PC-3 (cell line): ENCODE measurements at regions not wholly inside any gene's neighbourhood (a gene's known extent, or its start where the extent isn't known, plus 50 kb on each side); places are given as distances from the start of the nearest gene placed in this dataset.

Experiments used
- EZH2phosphoT487 ChIP-seq: fragments of 300-600 bp; sonication (generic); IDR thresholded peaks from 2 replicates; pipeline ENCODE4 v1.6.1; 2018; ENCODE audit warnings: mild to moderate bottlenecking, antibody characterized with exemption, low read length, borderline replicate concordance
- TF ChIP-seq, protein P1 (sequence below): fragments of 300-600 bp; sonication (generic); conservative IDR thresholded peaks from 2 replicates; pipeline ENCODE4 v1.5.1; 2017; ENCODE audit warnings: antibody characterized with exemption, low read depth, mild to moderate bottlenecking, low read length

DNA sequence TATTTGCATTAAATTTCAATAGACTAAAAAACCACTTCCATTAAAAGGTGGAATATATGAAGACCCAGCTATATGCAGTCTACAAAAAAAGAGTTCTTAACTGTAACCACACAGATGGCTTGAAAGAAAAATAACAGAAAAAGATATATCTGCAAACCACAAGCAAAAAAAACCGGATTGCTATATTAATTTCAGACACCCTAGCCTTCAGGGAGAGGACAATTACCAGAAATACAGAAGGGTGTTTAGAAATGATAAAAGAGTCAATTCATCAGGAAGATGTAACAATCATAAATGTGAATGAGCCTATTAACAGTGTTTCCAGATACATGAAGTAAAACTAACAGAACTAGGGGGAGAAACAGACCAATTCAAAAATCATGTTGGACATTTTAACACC is 56.9 kb upstream of the SMIM23 start:
- TF ChIP-seq, protein P1, sequence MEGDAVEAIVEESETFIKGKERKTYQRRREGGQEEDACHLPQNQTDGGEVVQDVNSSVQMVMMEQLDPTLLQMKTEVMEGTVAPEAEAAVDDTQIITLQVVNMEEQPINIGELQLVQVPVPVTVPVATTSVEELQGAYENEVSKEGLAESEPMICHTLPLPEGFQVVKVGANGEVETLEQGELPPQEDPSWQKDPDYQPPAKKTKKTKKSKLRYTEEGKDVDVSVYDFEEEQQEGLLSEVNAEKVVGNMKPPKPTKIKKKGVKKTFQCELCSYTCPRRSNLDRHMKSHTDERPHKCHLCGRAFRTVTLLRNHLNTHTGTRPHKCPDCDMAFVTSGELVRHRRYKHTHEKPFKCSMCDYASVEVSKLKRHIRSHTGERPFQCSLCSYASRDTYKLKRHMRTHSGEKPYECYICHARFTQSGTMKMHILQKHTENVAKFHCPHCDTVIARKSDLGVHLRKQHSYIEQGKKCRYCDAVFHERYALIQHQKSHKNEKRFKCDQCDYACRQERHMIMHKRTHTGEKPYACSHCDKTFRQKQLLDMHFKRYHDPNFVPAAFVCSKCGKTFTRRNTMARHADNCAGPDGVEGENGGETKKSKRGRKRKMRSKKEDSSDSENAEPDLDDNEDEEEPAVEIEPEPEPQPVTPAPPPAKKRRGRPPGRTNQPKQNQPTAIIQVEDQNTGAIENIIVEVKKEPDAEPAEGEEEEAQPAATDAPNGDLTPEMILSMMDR: no peak
- TF ChIP-seq EZH2phosphoT487: no peak
